Bone marrow (tissue), 2 donors: ENCODE measurements at regions not wholly inside any gene's neighbourhood (a gene's known extent, or its start where the extent isn't known, plus 50 kb on each side); places are given as distances from the start of the nearest gene placed in this dataset.

Experiments
- DNase-seq, 2 donors: peaks; one replicate each; lab custom pipeline; 2025; lab: John Stamatoyannopoulos, UW

- DNase-seq, result no peak
Observed at GRCh38 chr12:90398285-90398836, 556.6 kb downstream of the CCER1 start.

GRCh38 chr12:90396556-90396955, 558.4 kb downstream of the CCER1 start:
- DNase-seq, result no peak

- no peak for DNase-seq
Observed at GRCh38 chr12:90393652-90394051, 561.3 kb downstream of the CCER1 start.

- no peak for DNase-seq
Observed at GRCh38 chr12:90393089-90393488, 561.9 kb downstream of the CCER1 start.

GRCh38 chr12:90390947-90391346, 564.0 kb downstream of the CCER1 start:
- no peak for DNase-seq

GRCh38 chr12:90368081-90368480, 586.9 kb downstream of the CCER1 start:
- no peak for DNase-seq

GRCh38 chr12:90366286-90366685, 588.7 kb downstream of the CCER1 start:
- DNase-seq, result no peak

GRCh38 chr12:90360300-90360699, 594.7 kb downstream of the CCER1 start:
- no peak for DNase-seq

GRCh38 chr12:90355711-90356355, 599.1 kb downstream of the CCER1 start:
- no peak for DNase-seq

GRCh38 chr12:90343966-90344365, 611.0 kb downstream of the CCER1 start:
- DNase-seq, result no peak

GRCh38 chr12:90342081-90342480, 612.9 kb downstream of the CCER1 start:
- DNase-seq, result no peak

GRCh38 chr12:90339837-90340236, 615.1 kb downstream of the CCER1 start:
- DNase-seq, result no peak

GRCh38 chr12:90338365-90338764, 616.6 kb downstream of the CCER1 start:
- DNase-seq, result no peak

GRCh38 chr12:90337018-90337417, 618.0 kb downstream of the CCER1 start:
- no peak for DNase-seq

GRCh38 chr12:90335566-90335965, 619.4 kb downstream of the CCER1 start:
- DNase-seq, result no peak

GRCh38 chr12:90333939-90334338, 621.0 kb downstream of the CCER1 start:
- no peak for DNase-seq

GRCh38 chr12:90333424-90333823, 621.6 kb downstream of the CCER1 start:
- no peak for DNase-seq

- no peak for DNase-seq
Observed at GRCh38 chr12:90331821-90332220, 623.2 kb downstream of the CCER1 start.

GRCh38 chr12:90331262-90331661, 622.6 kb upstream of the ATP2B1 start:
- no peak for DNase-seq

GRCh38 chr12:90327793-90328743, 619.4 kb upstream of the ATP2B1 start:
- DNase-seq, result no peak

GRCh38 chr12:90323217-90323616, 614.6 kb upstream of the ATP2B1 start:
- no peak for DNase-seq

GRCh38 chr12:90322006-90322405, 613.4 kb upstream of the ATP2B1 start:
- no peak for DNase-seq

- DNase-seq, result no peak
Observed at GRCh38 chr12:90321369-90321768, 612.7 kb upstream of the ATP2B1 start.
